SW480 (cell line): ENCODE measurements at regions not wholly inside any gene's neighbourhood (a gene's known extent, or its start where the extent isn't known, plus 50 kb on each side); places are given as distances from the start of the nearest gene placed in this dataset.
"Not testable (repeated sequence)": the region's sequence is repeated elsewhere in the genome, so short reads cannot be mapped to it uniquely, and the experiment has no call there.

Source experiments
- DNase-seq: peaks from one replicate; pipeline ENCODE4 v3.0.0-alpha.2; 2016; ENCODE audit warnings: low spot score

DNA sequence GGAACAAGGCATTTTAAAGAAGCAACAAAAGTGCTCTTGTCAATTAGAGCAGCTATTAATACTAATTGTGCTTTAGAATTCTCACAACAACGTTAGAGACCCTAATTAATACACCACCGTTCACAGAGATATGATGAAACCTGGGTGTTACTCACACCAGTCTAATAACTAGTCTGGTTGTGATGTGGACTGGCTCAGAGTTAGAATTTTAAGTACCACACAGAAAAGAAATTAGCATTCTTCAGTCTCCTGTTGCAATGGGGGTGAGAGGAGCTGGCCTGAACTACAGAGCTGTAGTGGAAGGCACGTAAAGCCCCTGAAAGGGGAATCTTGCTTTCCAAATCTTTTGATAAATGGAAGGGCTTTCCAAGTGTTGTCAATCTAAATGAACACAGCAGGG is 240.8 kb upstream of the TOX3 start:
- no peak for DNase-seq

DNA sequence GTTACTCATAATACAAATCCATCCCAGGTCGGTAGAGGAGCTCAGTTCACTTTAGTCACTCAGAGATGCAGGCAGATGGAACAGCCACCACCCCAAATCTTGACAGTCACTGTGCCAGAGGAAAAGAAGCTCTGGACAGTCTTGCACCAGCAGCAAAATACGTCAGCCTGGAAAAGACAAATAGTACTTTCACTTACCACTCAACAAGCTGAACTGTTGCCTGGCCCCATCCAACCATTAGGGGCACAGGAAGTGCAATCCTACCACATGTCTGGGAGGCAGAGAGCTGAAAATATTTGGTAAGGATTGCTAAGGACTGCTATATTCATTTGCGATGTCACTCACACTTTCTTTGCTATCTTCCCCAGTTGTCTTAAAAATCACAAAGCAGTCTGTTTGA is 239.1 kb upstream of the TOX3 start:
- no peak for DNase-seq

DNA sequence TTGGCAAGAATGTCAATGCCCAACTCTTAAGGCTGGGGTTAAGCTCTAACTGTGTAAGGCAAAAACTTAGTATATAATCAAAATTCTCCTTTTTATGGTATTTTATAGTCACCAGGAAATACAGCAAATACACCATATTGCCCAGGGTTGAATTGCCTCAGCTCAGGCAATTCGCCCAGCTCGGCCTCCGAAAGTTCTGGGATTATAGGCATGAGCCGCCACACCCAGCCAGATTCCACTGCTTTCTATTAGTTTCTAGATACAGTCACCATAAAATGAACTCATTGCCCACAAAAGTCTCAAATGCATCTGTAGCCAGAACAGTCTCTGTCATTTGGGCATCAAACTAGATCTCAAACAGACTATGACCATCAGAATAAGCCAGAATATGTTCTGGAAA is 238.7 kb upstream of the TOX3 start:
- no peak for DNase-seq

DNA sequence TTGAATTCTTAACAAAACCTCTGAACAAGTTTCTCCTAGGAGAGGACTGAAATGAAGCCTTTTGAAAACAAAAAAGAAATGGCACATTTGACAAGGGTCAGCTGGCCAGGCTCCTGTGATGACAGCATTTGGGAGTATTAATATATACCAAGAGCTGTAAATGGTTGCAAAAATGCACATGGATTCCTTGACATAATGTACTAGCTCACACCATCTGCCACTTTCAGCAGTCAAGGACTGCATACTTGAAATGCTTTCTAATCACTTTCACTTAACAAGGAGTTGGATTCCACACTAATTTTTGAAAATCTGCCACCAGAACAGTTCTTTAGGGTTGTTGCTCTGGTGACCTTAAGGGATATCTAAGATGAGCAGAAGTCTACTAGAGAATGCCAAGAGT is 236.7 kb upstream of the TOX3 start:
- no peak for DNase-seq

DNA sequence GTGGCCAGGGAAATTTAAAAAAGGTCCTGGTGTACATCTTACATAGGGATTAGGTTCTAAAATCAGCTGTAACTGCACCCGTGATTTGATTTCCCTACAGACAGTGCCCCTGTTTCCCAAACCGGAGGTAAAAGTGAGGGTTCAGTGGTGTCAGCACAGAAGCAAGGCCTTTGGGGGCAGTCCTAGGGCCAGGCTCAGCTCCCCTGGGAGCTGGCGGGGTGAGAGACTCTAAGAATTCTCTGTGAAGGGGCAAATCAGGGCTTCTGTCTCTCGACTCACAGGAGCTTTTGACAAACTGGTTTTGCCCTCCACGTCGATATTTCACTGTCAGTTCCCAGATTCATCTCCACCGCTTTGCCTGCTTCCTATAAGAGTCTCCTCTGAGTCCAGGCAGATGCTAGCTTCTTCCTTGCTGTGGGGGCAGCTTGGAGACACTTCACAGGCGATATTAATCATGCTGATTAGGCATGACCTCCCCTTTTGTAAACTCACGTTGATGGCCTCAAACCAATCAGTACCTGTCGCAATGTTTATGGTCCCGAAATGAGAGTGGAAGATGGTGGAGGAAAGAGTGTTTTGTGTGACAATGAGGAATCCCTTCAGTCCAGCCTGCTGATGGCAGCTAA is 234.2 kb upstream of the TOX3 start:
- DNase-seq, result no peak

DNA sequence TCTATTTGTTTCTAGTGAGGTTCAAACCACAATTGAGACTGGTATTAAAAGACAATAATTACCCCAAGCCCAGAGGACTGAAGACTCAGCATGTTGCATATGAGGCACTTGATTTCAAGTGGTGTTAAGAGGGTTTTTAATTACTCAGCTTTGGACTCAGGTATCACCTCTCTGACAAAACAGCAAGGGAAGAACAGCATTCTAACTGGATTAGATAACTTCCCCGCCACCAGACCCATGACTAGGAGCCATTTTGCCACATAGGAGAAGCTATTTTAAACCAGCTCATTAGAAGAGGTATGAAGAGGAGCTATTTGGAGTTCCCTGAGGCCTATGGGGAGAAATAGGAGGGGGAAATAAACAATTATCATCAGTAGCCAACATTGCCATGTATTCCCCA is 226.1 kb upstream of the TOX3 start:
- no peak for DNase-seq

DNA sequence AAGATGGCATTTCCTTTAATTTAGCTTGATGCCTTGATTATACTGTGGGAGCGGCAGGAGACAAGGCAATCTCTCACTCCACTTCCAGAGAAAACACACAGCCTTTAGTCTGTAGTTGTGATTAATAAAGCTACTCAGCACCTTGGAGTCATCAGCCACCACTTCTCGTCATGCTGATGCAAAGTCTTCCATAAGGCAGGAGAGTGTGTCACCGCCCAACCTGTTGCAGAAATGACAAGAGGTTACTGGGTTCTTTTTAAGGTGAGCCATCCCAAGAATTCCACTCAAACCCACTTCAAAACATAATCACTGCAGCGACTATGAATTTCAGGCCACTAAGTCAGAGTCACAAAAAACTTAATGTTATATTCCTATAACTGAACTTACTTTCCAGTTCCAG is 223.9 kb upstream of the TOX3 start:
- DNase-seq, result no peak

DNA sequence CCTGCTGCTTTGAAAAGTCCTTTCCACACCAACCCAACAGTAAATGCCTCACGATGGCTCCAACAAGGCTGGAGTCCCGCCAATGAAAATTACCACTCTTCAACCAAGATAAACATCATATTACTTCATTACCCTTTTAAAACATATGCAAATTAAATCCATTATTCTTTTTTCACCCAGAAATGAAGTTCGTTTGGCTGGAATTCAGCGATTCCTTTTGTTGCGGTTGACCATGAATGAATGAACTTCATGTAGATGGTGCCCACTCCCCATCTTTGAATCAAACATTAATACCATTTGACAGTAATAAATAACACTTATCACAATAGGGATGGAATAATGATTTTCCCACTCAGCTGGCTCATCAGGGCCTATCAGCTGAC is 211.5 kb upstream of the TOX3 start:
- no peak for DNase-seq

DNA sequence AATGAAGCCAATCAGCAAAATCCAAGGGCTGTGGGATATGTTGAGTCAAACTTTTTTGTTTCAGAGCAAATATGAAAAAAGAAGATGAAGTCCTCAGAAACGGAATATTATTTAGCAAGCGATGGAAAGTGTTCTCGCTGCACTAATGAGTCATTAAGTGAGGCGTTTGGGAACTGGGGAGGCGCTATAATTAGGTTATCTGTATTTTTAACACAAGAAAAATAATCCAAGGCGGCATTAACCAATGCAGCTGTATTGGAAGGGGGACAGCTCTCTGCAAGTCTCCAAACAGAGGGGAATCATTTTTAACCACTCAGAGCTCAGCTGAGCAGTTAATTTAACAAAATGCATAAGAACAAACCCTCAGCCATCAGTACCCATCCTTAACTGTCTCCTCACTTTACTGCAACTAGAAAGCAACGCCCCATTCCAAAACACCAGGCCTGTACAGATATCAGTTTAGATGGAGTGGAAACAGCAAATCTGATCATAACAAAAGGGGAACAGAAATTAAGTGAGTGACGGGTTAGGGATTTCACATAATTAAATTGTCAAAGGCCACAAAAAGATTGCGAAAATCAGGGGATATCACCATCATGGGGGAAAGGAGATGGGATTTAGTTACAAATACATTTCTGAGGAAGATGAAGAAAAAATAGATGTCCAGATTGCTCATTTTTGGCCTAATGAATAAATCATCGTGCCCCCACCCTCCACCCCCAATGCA is 211.0 kb upstream of the TOX3 start:
- DNase-seq, result no peak

DNA sequence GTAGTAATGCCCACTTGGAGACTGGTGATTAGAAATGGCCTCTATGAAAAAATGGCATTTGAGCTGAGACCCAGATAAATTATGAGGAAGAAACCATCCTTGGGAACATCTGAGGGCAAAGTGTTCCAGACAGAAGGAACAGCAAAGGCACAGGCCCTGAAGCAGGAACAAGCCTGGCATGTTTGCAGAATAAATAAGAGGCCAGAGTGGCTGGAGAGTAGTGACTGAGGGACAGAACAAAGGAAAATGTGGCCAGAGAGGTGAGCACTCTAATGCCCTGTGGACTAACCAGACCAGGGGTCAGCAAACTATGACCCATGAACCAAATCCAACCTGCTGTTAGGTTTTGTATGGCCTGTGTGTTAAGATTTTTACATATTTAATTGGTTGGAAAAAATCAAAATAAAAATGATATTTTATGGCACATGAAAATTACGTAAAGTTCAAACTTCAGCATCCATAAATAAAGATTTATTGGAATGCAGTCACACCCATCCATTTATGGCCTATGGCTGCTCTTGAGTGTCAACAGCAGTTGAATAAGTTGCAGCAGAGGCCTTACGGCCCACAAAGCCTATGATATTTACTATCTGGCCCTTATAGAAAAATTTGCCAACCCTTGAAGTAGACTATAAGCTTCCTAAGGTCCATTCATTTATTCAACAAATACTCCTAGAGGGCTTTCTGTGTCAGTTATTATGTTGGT is 210.0 kb upstream of the TOX3 start:
- DNase-seq, result no peak

DNA sequence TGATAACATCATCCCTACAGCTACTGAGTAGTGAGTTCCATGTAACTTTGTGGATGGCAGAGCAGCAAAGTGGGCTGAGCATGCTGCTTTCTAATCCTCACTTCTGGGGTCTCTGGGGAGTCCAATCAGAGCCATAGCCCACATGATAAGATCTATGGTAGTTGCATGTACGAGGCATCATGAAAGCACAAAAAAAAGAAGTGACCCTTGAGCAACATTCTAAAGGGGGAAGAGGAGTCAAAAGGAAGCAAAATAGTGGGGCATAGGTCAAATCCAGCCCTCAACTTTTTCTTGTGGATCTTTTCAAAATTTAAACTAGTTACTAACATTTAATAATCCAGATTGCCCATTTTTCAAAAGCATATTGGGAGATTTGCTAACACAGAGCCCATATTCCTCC is 208.5 kb upstream of the TOX3 start:
- DNase-seq, result no peak

DNA sequence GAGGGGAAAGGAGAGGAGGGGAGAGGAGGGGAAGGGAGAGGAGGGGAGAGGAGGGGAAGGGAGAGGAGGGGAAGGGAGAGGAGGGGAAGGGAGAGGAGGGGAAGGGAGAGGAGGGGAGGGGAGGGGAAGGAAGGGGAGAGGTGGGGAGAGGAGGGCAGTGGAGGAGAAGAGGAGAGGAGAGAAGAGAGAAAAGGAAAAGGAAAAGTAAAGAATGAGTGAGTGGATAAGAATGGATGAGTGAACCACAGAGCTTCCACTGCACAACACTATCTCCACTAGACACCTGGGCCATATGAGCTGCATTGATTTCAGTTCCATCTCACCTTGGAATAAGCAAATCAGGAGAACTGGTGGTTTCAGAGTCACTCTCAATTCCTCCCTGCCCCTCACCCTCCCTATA is 204.1 kb upstream of the TOX3 start:
- no peak for DNase-seq

DNA sequence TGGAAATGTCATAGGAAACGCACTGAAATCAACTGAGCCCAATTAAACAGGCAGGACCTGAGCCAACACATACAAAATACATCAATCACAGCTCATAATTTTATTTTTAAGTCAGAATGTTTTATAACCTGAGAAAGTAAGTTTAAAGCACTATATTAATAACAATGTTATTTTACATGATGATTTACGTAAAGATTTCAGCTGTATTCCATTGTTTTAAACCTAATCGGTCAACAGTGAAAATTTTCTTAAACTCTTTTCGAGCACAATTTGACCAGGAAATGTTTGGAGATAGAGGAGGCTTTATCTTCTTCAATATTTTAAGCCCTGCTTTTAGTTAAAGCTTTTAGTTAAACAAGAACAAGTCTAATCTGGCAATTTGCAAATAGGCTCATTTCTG is 201.8 kb upstream of the TOX3 start:
- no peak for DNase-seq

DNA sequence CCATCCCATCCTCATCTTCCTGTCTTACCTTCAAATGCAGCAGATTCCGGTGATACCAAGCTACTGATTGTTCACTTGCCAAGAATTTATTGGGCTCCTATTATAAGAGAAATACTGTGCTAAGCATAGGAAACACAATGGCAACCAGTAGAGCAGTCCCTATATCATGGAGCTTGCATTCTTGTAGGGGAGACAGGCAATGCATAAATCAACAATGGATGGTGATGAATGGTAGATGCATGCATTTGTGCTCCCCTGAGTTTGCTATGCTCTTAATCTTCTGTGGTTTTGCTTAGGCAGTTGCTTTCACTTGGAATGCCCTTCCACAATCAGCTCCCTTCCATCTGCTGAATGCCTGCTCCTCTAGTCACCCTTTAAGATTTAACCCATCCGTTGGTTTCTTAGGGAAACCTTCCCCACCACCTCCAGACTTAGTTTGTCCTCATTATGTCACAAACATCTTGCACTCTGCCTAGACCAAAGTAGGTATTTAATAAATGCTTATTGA is 200.2 kb upstream of the TOX3 start:
- no peak for DNase-seq

DNA sequence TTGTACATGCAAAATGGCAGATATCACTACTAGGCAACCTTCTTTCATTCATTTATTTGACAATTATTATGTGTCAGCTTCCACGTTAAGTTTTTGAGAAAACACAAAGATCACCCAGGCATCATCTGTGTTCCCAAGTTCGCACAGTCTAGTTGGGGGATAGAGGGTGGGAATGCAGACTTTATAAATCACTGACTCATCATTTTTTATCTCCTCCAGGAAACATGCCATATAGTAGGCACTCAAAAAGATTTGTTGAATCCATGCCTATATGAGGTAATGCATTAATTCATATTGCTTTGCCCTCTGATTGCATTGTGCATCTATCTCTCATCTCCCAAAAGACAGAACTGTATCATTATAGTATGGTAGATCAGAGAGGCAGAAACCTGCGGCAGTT is 196.8 kb upstream of the TOX3 start:
- DNase-seq, result no peak

DNA sequence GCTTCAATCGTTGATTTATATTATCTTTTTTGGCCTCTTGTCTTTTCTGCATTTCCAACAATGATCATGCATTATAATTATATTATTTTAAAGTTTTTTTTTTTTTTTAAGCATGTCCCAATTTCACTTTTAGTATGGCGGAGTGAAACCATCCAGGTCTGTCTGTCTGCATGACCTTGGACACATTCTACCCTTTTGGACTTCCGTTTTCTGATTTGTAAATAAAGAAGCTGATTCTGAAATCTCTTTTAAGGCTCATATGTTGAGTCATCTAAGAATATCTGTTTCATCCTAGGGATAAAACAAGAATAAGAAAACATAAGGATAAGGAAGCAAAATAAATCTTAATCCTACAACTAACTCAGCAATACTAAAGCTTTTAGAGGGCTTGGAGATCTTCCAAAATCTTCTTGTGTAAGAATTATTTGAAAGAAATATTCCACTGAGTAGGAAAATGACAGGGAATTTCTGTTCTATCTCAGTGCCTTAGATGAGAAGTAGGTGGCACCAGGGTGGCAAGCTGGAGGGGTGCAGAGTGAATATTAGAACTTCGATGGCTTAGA is 195.7 kb upstream of the TOX3 start:
- DNase-seq, result no peak

DNA sequence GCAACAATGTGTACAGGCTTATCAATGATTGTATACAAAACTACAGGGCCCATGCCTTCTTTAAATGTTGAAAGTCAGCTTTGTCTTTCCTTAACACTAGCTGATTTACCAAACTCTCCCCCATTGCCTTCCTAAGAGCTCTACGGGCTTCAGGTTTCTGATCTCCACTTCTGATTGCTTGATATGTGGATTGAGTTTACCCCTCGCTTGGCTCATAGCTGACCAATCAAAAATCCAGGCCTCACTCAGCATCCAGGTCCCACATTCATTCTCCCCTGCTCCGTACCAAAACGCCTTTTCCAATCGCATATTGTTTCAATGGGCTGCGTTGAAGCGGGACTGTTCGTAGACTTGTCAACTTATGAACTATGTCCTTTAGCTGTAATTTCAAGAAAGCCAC is 195.1 kb upstream of the TOX3 start:
- no peak for DNase-seq

DNA sequence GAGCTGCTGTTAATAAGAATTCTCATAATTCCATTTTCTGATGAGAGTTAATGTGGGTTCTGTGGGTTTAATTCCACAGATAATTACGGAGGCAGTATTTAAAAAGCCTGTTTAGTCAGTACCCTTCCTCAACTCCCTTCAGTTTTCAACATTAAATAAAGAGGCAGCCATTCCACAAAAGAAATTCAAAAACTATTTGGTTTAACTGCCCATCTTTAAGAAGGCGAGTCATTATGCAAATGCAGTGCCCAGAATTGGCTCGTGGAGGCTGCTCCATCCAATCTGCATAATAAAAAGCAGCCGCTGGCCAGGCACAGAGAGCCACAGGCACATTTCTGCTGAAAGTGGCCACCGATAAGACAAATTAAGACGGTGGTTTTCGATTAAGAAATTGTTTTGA is 194.4 kb upstream of the TOX3 start:
- DNase-seq, result no peak

DNA sequence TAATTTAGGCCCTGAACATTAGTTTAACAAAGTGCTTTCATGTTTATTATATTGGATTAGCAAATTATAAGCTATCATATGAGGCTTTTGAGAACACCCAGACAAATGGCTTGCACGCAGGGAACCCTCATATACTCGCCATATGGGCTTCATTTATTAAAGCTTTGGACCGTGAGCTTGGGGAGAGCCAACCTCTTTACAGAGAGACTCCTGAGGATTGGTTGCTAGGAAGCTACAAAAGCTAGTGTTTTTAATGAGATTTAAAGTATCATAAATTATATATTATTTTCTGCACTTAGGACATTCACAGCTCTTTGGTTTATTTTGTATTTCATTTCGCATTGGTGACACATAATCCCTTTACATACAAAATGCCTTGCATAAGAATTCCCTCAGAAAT is 193.8 kb upstream of the TOX3 start:
- DNase-seq, result no peak

DNA sequence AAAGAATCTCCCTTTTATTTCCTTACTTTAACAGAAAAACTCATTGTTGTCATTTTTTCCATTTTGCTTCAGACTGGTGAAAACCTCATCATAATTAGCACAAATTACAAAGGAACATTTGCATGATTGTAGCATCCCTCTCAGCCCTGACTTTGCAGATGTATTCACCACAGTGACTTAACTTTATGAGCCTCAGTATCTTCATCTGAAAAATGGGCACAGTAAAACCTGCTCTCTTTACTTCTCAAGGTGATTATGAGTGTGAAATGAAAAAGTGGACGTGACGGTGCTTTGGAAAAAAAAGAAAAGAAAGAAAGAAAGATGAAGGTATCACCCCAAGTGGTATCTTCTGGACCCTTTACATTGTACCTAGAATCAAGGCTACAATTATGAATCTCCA is 193.4 kb upstream of the TOX3 start:
- no peak for DNase-seq

DNA sequence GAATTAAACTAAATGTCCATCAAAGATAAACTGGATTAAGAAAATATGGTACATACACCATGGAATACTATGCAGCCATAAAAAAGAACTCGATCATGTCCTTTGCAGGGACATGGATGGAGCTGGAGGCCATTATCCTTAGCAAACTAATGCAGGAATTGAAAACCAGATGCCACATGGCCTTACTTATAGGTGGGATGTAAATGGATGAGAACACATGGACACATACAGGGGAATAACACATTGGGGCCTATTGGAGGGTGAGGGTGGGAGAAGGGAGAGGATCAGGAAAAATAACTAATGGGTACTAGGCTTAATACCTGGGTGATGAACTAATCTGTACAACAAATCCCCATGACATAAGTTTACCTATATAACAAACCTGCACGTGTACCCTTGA is 192.0 kb upstream of the TOX3 start:
- DNase-seq, result not testable (repeated sequence)

DNA sequence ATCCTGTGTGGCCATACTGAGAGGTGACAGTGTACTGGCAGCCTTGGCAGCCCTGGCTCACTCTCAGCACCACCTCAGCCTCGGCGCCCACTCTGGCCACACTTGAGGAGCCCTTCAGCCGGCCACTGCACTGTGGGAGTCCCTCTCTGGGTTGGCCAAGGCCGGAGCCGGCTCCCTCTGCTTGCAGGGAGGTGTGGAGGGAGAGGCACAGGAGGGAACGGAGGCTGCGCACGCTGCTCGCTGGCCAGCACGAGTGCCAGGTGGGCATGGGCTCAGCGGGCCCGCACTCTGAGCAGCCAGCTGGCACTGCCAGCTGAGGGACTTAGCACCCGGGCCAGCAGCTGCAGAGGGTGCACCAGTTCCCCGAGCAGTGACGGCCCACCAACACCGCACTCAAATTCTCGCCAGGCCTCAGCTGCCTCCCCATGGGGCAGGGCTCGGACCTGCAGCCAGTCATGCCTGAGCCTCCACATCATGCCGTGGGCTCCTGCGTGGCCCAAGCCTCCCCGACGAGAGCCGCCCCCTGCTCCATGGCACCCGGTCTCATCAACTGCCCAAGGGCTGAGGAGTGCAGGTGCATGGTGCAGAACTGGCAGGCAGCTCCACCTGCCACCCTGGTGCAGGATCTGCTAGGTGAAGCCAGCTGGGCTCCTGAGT is 184.4 kb upstream of the TOX3 start:
- DNase-seq, result no peak

DNA sequence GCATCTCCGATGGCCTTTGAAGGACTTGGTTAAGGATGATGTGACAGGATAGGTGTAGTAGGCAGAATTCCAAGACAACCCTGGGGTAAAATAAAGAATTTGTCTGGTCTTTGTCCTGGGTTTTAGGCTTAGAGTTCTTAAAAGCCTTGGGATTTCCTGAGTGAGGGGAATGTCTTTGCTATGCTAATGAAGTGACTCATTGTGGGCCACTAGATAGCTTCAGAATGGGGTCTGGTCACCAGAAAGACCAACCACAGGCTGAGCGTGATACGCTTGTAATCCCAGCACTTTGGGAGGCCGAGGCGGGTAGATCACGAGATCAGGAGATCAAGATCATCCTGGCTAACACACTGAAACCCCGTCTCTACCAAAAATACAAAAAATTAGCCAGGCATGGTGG is 182.8 kb upstream of the TOX3 start:
- no peak for DNase-seq
